SK-N-SH (cell line): ENCODE measurements at regions not wholly inside any gene's neighbourhood (a gene's known extent, or its start where the extent isn't known, plus 50 kb on each side); places are given as distances from the start of the nearest gene placed in this dataset.

ENCODE experiments used
- CTCF ChIA-PET: fragments of 300-600, 350-600 bp; formaldehyde crosslinking; extraction: SDS; loops from one replicate; lab custom pipeline; 2021; lab: Yijun Ruan, JAX
- POLR2A ChIA-PET: fragments of 350-600 bp; sonication (Branson Sonifier 250); formaldehyde crosslinking; extraction: SDS; loops from one replicate; lab custom pipeline; 2020; ENCODE audit warnings: antibody characterized with exemption, inconsistent platforms; lab: Yijun Ruan, JAX
- DNase-seq: peaks from one replicate; pipeline ENCODE4 v3.0.0; 2012
- H2AFZ ChIP-seq: fragments of 200-600 bp; sonication (generic); 2 replicates; pipeline ENCODE4 v1.8.1; 2016; ENCODE audit warnings: antibody characterized with exemption, mild to moderate bottlenecking, low read depth
- H3F3A ChIP-seq: fragments of 200-600 bp; sonication (generic); replicated peaks from 2 replicates; pipeline ENCODE3; 2016; ENCODE audit warnings: antibody characterized with exemption, mild to moderate bottlenecking; ENCODE audit not compliant: insufficient read depth
- H3K27ac ChIP-seq, 2 experiments: fragments of 200-500 bp in 1 of 2; fragments of 200-600 bp in 1 of 2; sonication (Bioruptor generic) in 1 of 2; sonication (generic), shearing (Covaris generic) in 1 of 2; 2 replicates each; pipeline versions ENCODE4 v1.5.1 to v1.6.1; 2014 to 2016; ENCODE audit warnings: low read depth in 2 of 2, inconsistent platforms in 1 of 2, low read length in 1 of 2, mild to moderate bottlenecking in 1 of 2, mixed read lengths in 1 of 2
- H3K27me3 ChIP-seq: fragments of 200-600 bp; sonication (generic), shearing (Covaris generic); 2 replicates; pipeline ENCODE4 v1.6.1; 2016; ENCODE audit warnings: mixed run types; ENCODE audit not compliant: insufficient read depth
- H3K36me3 ChIP-seq, 2 experiments: fragments of 200-500 bp in 1 of 2; fragments of 200-600 bp in 1 of 2; sonication (Bioruptor generic) in 1 of 2; sonication (generic) in 1 of 2; replicated peaks in 1 of 2; 2 replicates each; pipeline versions ENCODE3 to v1.5.1; 2014 to 2016; ENCODE audit warnings: low read length in 1 of 2, mild to moderate bottlenecking in 1 of 2; ENCODE audit not compliant: insufficient read depth in 2 of 2, control insufficient read depth in 1 of 2
- H3K4me1 ChIP-seq, 2 experiments: fragments of 200-500 bp in 1 of 2; fragments of 200-600 bp in 1 of 2; sonication (Bioruptor generic) in 1 of 2; sonication (generic), shearing (Covaris generic) in 1 of 2; 2 replicates each; pipeline versions ENCODE4 v1.5.1 to v1.6.1; 2014 to 2016; ENCODE audit warnings: low read depth in 1 of 2, low read length in 1 of 2, mixed run types in 1 of 2; ENCODE audit not compliant: insufficient read depth in 2 of 2, control insufficient read depth in 1 of 2
- H3K4me2 ChIP-seq: fragments of 200-600 bp; sonication (generic), shearing (Covaris generic); 2 replicates; pipeline ENCODE4 v1.6.1; 2017; ENCODE audit warnings: mixed run types
- H3K4me3 ChIP-seq, 2 experiments: fragments of 200-500 bp in 1 of 2; fragments of 200-600 bp in 1 of 2; sonication (Bioruptor generic) in 1 of 2; sonication (generic), shearing (Covaris generic) in 1 of 2; 2 replicates each; pipeline versions ENCODE4 v1.5.1 to v1.8.1; 2014 to 2016; ENCODE audit warnings: low read depth in 2 of 2, inconsistent platforms in 1 of 2, low read length in 1 of 2, mild to moderate bottlenecking in 1 of 2, mixed read lengths in 1 of 2, moderate library complexity in 1 of 2
- H3K79me2 ChIP-seq: fragments of 200-600 bp; sonication (generic); 2 replicates; pipeline ENCODE4 v1.8.1; 2017; ENCODE audit warnings: mild to moderate bottlenecking; ENCODE audit not compliant: insufficient read depth
- H3K9ac ChIP-seq: fragments of 200-600 bp; sonication (generic); 2 replicates; pipeline ENCODE4 v1.6.1; 2017; ENCODE audit warnings: mixed run types
- H3K9me2 ChIP-seq: fragments of 200-600 bp; sonication (generic); 2 replicates; pipeline ENCODE4 v1.6.1; 2017; ENCODE audit warnings: mixed run types
- H3K9me3 ChIP-seq: fragments of 200-600 bp; sonication (generic); 2 replicates; pipeline ENCODE4 v1.6.1; 2017; ENCODE audit warnings: mixed run types, mild to moderate bottlenecking, moderate library complexity
- H4K20me1 ChIP-seq: fragments of 200-600 bp; sonication (generic); 2 replicates; pipeline ENCODE4 v1.6.1; 2017; ENCODE audit warnings: mild to moderate bottlenecking, mixed run types; ENCODE audit not compliant: insufficient read depth
- CHD2 ChIP-seq: fragments of 150-350 bp; IDR thresholded peaks from 2 replicates; pipeline ENCODE4 v1.6.1; 2018; ENCODE audit warnings: low read length; ENCODE audit not compliant: partially characterized antibody
- CTCF ChIP-seq: fragments of 200-600 bp; sonication (generic); IDR thresholded peaks from 2 replicates; pipeline ENCODE4 v1.6.1; 2017; ENCODE audit warnings: antibody characterized with exemption, mild to moderate bottlenecking, moderate library complexity
- EP300 ChIP-seq, 2 experiments: IDR thresholded peaks; 2 replicates each; pipeline versions ENCODE4 v1.4.0 to v1.6.1; 2012; ENCODE audit warnings: borderline replicate concordance in 1 of 2, low read depth in 1 of 2, low read length in 1 of 2
- EZH2phosphoT487 ChIP-seq: fragments of 200-600 bp; sonication (generic); IDR thresholded peaks from 2 replicates; pipeline ENCODE4 v1.6.1; 2017; ENCODE audit warnings: low read depth, mixed run types, mild to moderate bottlenecking, antibody characterized with exemption, moderate library complexity, borderline replicate concordance
- FOXJ3 ChIP-seq: sonication (generic); formaldehyde crosslinking; IDR thresholded peaks from 2 replicates; pipeline ENCODE4 v1.5.1; 2020; ENCODE audit warnings: mild to moderate bottlenecking, missing genetic modification reagents
- FOXM1 ChIP-seq: IDR thresholded peaks from 2 replicates; pipeline ENCODE4 v1.4.0; 2012; ENCODE audit warnings: low read depth, mild to moderate bottlenecking
- JUND ChIP-seq: IDR thresholded peaks from 2 replicates; pipeline ENCODE4 v1.4.0; 2012
- PBX3 ChIP-seq: IDR thresholded peaks from 2 replicates; pipeline ENCODE4; 2012
- POLR2AphosphoS5 ChIP-seq: IDR thresholded peaks from 2 replicates; pipeline ENCODE4 v1.6.1; 2012; ENCODE audit warnings: low read depth, low read length
- RFX5 ChIP-seq: IDR thresholded peaks from 2 replicates; pipeline ENCODE4 v1.6.1; 2012; ENCODE audit warnings: mild to moderate bottlenecking, improper control_type of control experiment, low read length
- WGBS: methylation state at CpG from one replicate; pipeline ENCODE4 v1.1.6; 2017; ENCODE audit warnings: low lambda C conversion rate; 5-methylcytosine and 5-hydroxymethylcytosine counted together

GRCh38 chr5:17805227-17805825 is 171.1 kb downstream of the TAF11L14 start:
- H2AFZ ChIP-seq, result no peak overlapping the region
- no peak overlapping the region for H3K4me3 ChIP-seq
- H3K9ac ChIP-seq, result no peak overlapping the region
- no peaks in the 10 kb centered on the region for H3K36me3 ChIP-seq
- POLR2A ChIA-PET, result no interaction called here
- no peak overlapping the region for H3K4me2 ChIP-seq
- DNase-seq, result no peak
- H3K9me2 ChIP-seq, result no peaks in the 10 kb centered on the region
- H3K27me3 ChIP-seq, result no peaks in the 10 kb centered on the region
- no peaks in the 10 kb centered on the region for H3K79me2 ChIP-seq
- CTCF ChIA-PET, result no interaction called here
- no peak overlapping the region for H3K27ac ChIP-seq
- TF ChIP-seq CHD2, result no peak
- no peak for TF ChIP-seq FOXM1
- no peak for TF ChIP-seq PBX3
- TF ChIP-seq EZH2phosphoT487, result no peak
- TF ChIP-seq POLR2AphosphoS5, result no peak
- TF ChIP-seq JUND, result no peak
- no peak for TF ChIP-seq RFX5
- TF ChIP-seq CTCF, result no peak
- TF ChIP-seq EP300 (IDR thresholded peaks at IDR 0.05; ENCODE audit: borderline replicate concordance in 1 of 2, low read depth in 1 of 2, low read length in 1 of 2), result no peak
- no peaks in the 10 kb centered on the region for H3F3A ChIP-seq
- no peaks in the 10 kb centered on the region; a peak in 1 of 4 replicates for H3K4me1 ChIP-seq
- no peaks in the 10 kb centered on the region for H4K20me1 ChIP-seq
- no peaks in the 10 kb centered on the region for H3K9me3 ChIP-seq
- WGBS, result 61% methylated on average over 2 of the region's 2 CpGs

GRCh38 chr5:17806818-17807468 is 172.7 kb downstream of the TAF11L14 start:
- CTCF ChIA-PET, result no interaction called here
- Histone ChIP-seq H3K9ac (no peak overlapping the region), H3K27me3 (no peaks in the 10 kb centered on the region), H3K36me3 (no peaks in the 10 kb centered on the region), H3K4me3 (no peak overlapping the region), H3K9me2 (no peaks in the 10 kb centered on the region), H4K20me1 (no peaks in the 10 kb centered on the region), H3K79me2 (no peaks in the 10 kb centered on the region), H3K4me1 (no peaks in the 10 kb centered on the region; a peak in 1 of 4 replicates), H3K9me3 (no peaks in the 10 kb centered on the region), H3K27ac (no peak overlapping the region)
- POLR2A ChIA-PET, result no interaction called here
- no peak for DNase-seq
- TF ChIP-seq FOXJ3 (no peak), RFX5 (no peak)
- TF ChIP-seq, all 33 proteins: peak for 0
- Histone ChIP-seq H2AFZ (no peak overlapping the region), H3F3A (no peaks in the 10 kb centered on the region), H3K4me2 (no peak overlapping the region)
- WGBS, result 17% methylated on average over 5 of the region's 5 CpGs
